Right lobe of liver (tissue), 6 donors: ENCODE measurements at regions not wholly inside any gene's neighbourhood (a gene's known extent, or its start where the extent isn't known, plus 50 kb on each side); places are given as distances from the start of the nearest gene placed in this dataset.

Source experiments
- ATAC-seq, 4 donors: fragments of 200-7000 bp; cut with Tn5 transposase; one replicate each; pipeline ENCODE4 v1.9.1; 2020; ENCODE audit warnings: mild to moderate bottlenecking in 4 of 4, moderate library complexity in 4 of 4
- DNase-seq, 3 donors: peaks; one replicate each; pipeline ENCODE4 v3.0.0-alpha.2; 2020
- H3K27ac ChIP-seq, 3 donors: fragments of 200-600 bp; one replicate each; pipeline ENCODE4 v1.8.0; 2022
- H3K27me3 ChIP-seq, 2 donors: fragments of 200-600 bp; one replicate each; pipeline ENCODE4 v1.8.0; 2022
- H3K36me3 ChIP-seq, 4 donors: fragments of 200-600 bp; sonication (generic) in 1 of 4; one replicate each; pipeline versions ENCODE4 v1.5.1 to v1.8.0; 2017 to 2022; ENCODE audit warnings: control low read depth in 1 of 4
- H3K4me1 ChIP-seq, 4 donors: fragments of 200-600 bp; sonication (generic) in 1 of 4; one replicate each; pipeline versions ENCODE4 v1.5.1 to v1.8.0; 2017 to 2022; ENCODE audit warnings: control low read depth in 1 of 4
- H3K4me3 ChIP-seq, 3 donors: fragments of 200-600 bp; one replicate each; pipeline ENCODE4 v1.8.0; 2022
- H3K9me3 ChIP-seq, 4 donors: fragments of 200-600 bp; sonication (generic) in 1 of 4; one replicate each; pipeline versions ENCODE4 v1.5.1 to v1.8.0; 2017 to 2022; ENCODE audit warnings: control low read depth in 1 of 4
- CTCF ChIP-seq, 4 donors: fragments of 200-600 bp in 3 of 4; fragments of 450-650 bp in 1 of 4; IDR thresholded peaks; one replicate each; pipeline versions ENCODE4 v1.5.1 to v1.8.0; 2016 to 2022; ENCODE audit warnings: antibody characterized with exemption in 4 of 4, mild to moderate bottlenecking in 2 of 4
- POLR2A ChIP-seq: fragments of 450-650 bp; IDR thresholded peaks from one replicate; pipeline ENCODE4 v1.6.1; 2017; ENCODE audit warnings: antibody characterized with exemption, mild to moderate bottlenecking
- WGBS: methylation state at CpG from one replicate; pipeline ENCODE4 v1.1.6; 2018; ENCODE audit warnings: low coverage, low lambda C conversion rate; ENCODE audit not compliant: insufficient coverage; ENCODE audit errors: missing lambda C conversion rate; 5-methylcytosine and 5-hydroxymethylcytosine counted together
- intact Hi-C, 2 donors: fragments of 100-400 bp; cut with DNase I; formaldehyde crosslinking; loops; one replicate each; pipeline versions ENCODE4 v1.11.2 to v1.14.1; 2022
- donor health status: DM: no; HTN: yes; CAD: no.
- donor health status: DM: no; HTN: no; CAD: no.
- donor health status: DM: no; HTN: no; CAD: no.
- donor health status: DM: no; HTN: yes; CAD: no.
- donor health status: DM: no; HTN: yes; CAD: no.

- DNase-seq: no peak
- no peaks in the 10 kb centered on the region for H3K36me3 ChIP-seq
- H3K27me3 ChIP-seq: no peaks in the 10 kb centered on the region
- intact Hi-C loops: no loop called here
- no peaks in the 10 kb centered on the region for H3K9me3 ChIP-seq
- peak in 1 of 4 donors; percentile 16 for ATAC-seq
- H3K4me3 ChIP-seq: no peak overlapping the region
- WGBS: 33% methylated on average over 6 of the region's 8 CpGs
- no peaks in the 10 kb centered on the region for H3K4me1 ChIP-seq
- no peak overlapping the region for H3K27ac ChIP-seq
- TF ChIP-seq CTCF (IDR thresholded peaks at IDR 0.05) (no peak), POLR2A (no peak)
Measured at GRCh38 chr1:36653850-36654249, 171.1 kb upstream of the CSF3R start.

- Histone ChIP-seq H3K9me3 (no peaks in the 10 kb centered on the region), H3K4me1 (no peaks in the 10 kb centered on the region), H3K27me3 (no peaks in the 10 kb centered on the region), H3K36me3 (no peaks in the 10 kb centered on the region), H3K27ac (no peak overlapping the region), H3K4me3 (no peak overlapping the region)
- TF ChIP-seq CTCF (IDR thresholded peaks at IDR 0.05) (no peak), POLR2A (no peak)
- no peak for DNase-seq
- intact Hi-C loops: no loop called here
- WGBS: 68% methylated on average over 2 of the region's 2 CpGs
- no peak for ATAC-seq
Measured at GRCh38 chr1:36652586-36652985, 169.9 kb upstream of the CSF3R start.

DNA sequence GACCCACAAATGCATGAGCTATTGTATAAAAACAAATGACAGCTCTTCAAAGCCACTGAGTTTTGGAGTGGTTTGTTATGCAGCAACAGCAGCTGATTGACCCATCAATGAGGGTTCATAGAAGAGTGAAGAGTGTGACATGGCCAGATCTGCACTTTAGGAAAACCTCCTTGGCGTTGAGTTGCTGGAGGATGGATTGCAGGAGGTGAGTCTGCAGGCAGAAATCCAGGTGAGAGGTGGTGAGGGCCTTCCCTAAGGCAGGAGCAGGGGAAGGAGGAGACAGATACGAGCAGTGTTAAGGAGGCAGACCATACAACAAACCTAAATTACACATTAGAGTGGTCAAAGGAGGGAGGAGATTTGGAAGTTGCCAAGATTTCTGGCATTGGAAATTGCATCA is 169.3 kb upstream of the CSF3R start:
- no peak for DNase-seq

DNA sequence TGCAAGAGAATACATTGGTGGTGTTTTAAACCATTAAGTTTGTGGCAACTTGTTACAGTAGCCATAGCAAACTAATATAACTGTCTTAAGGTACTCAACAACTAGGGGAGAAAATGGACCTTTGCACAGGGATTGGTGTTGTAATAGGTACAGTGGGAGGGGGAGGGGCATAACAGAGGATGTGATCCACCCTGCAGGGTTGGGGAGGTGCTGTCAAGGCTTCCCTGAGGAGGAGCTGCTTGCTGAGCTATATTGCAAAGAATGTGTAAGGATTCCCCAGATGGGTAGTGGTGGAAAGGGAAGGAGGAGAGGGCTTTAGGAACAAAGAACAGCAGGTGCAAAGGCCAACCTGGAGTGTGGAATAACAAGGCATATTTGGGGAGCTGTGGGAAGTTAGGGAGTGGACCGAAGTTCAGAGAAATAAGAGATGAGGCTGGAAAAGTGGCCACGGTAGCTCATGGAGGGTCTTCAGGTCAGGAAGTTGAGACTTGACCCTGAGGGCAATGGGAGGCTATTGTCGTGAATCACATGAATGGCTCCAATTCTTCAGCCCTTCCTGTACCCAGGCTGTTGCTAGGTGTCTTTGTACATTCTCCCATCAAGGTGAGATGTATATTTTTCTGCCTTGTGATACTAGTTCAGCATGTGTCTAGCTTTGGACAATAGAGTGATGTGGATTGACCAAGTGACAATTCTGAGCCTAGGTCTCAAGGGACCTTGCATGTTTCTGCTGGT is 168.6 kb upstream of the CSF3R start:
- Histone ChIP-seq H3K4me3 (no peak overlapping the region), H3K4me1 (no peaks in the 10 kb centered on the region), H3K36me3 (no peaks in the 10 kb centered on the region), H3K27me3 (no peaks in the 10 kb centered on the region), H3K9me3 (no peaks in the 10 kb centered on the region), H3K27ac (no peak overlapping the region)
- 65% methylated on average over 3 of the region's 3 CpGs for WGBS
- no peak for TF ChIP-seq CTCF (IDR thresholded peaks at IDR 0.05)
- DNase-seq: no peak
- intact Hi-C loops: no loop called here
- ATAC-seq: no peak

More for the DNA sequence above, 169.3 kb upstream of the CSF3R start:
- no peak overlapping the region for H3K4me3 ChIP-seq
- ATAC-seq: no peak
- no peaks in the 10 kb centered on the region for H3K27me3 ChIP-seq
- no peak for TF ChIP-seq POLR2A
- TF ChIP-seq CTCF (IDR thresholded peaks at IDR 0.05): no peak
- intact Hi-C loops: no loop called here
- no peaks in the 10 kb centered on the region for H3K4me1 ChIP-seq
- no peak overlapping the region for H3K27ac ChIP-seq
- 41% methylated on average over 2 of the region's 2 CpGs for WGBS
- no peaks in the 10 kb centered on the region for H3K9me3 ChIP-seq
- no peaks in the 10 kb centered on the region for H3K36me3 ChIP-seq
